ENCODE measurements at regions not wholly inside any gene's neighbourhood (a gene's known extent, or its start where the extent isn't known, plus 50 kb on each side); places are given as distances from the start of the nearest gene placed in this dataset.

GRCh38 chr16:11459722-11460121, 114.5 kb downstream of the RMI2 start:
- Mint-ChIP-seq H3K9me3 (peaks cover under 1% of the 10 kb centered on the region), H3K4me1 (ENCODE audit: unreplicated experiment) (no peaks in the 10 kb centered on the region), H3K4me3 (no peak overlapping the region), H3K27me3 (no peaks in the 10 kb centered on the region), H3K36me3 (peaks cover 3% of the 10 kb centered on the region), H3K27ac (no peak overlapping the region)
- no peak for TF ChIP-seq CTCF (conservative IDR thresholded peaks at IDR 0.05)
- no peak for DNase-seq (ENCODE audit: extremely low spot score, unreplicated experiment)

GRCh38 chr16:11460820-11461594, 115.7 kb downstream of the RMI2 start:
- Mint-ChIP-seq H3K27ac (no peak overlapping the region), H3K9me3 (no peaks in the 10 kb centered on the region), H3K4me1 (ENCODE audit: unreplicated experiment) (no peaks in the 10 kb centered on the region), H3K36me3 (peaks cover 3% of the 10 kb centered on the region), H3K4me3 (no peak overlapping the region), H3K27me3 (no peaks in the 10 kb centered on the region)
- TF ChIP-seq CTCF (conservative IDR thresholded peaks at IDR 0.05): no peak
- DNase-seq (ENCODE audit: extremely low spot score, unreplicated experiment): no peak

GRCh38 chr16:11461595-11461990, 116.3 kb downstream of the RMI2 start:
- Mint-ChIP-seq H3K9me3 (no peaks in the 10 kb centered on the region), H3K36me3 (peaks cover 3% of the 10 kb centered on the region), H3K4me1 (ENCODE audit: unreplicated experiment) (no peaks in the 10 kb centered on the region), H3K4me3 (no peak overlapping the region), H3K27ac (no peak overlapping the region), H3K27me3 (no peaks in the 10 kb centered on the region)
- TF ChIP-seq CTCF (conservative IDR thresholded peaks at IDR 0.05): no peak
- DNase-seq (ENCODE audit: extremely low spot score, unreplicated experiment): no peak

- no peak for DNase-seq (ENCODE audit: extremely low spot score, unreplicated experiment)
- Mint-ChIP-seq H3K4me1 (ENCODE audit: unreplicated experiment) (no peaks in the 10 kb centered on the region), H3K27me3 (no peaks in the 10 kb centered on the region), H3K9me3 (no peaks in the 10 kb centered on the region), H3K4me3 (no peak overlapping the region), H3K27ac (no peak overlapping the region), H3K36me3 (peaks cover 3% of the 10 kb centered on the region)
- no peak for TF ChIP-seq CTCF (conservative IDR thresholded peaks at IDR 0.05)
Measured at GRCh38 chr16:11462036-11462435, 116.8 kb downstream of the RMI2 start.

- no peaks in the 10 kb centered on the region for H3K9me3 Mint-ChIP-seq
- H3K4me3 Mint-ChIP-seq: no peak overlapping the region
- peaks cover 3% of the 10 kb centered on the region for H3K36me3 Mint-ChIP-seq
- TF ChIP-seq CTCF (conservative IDR thresholded peaks at IDR 0.05): no peak
- DNase-seq (ENCODE audit: extremely low spot score, unreplicated experiment): no peak
- H3K27me3 Mint-ChIP-seq: no peaks in the 10 kb centered on the region
- H3K4me1 Mint-ChIP-seq (ENCODE audit: unreplicated experiment): no peaks in the 10 kb centered on the region
- H3K27ac Mint-ChIP-seq: no peak overlapping the region
Measured at GRCh38 chr16:11462861-11463260, 117.6 kb downstream of the RMI2 start.

Data from type B pancreatic cell (in vitro differentiated cells).